ENCODE measurements at regions not wholly inside any gene's neighbourhood (a gene's known extent, or its start where the extent isn't known, plus 50 kb on each side); places are given as distances from the start of the nearest gene placed in this dataset.

DNA sequence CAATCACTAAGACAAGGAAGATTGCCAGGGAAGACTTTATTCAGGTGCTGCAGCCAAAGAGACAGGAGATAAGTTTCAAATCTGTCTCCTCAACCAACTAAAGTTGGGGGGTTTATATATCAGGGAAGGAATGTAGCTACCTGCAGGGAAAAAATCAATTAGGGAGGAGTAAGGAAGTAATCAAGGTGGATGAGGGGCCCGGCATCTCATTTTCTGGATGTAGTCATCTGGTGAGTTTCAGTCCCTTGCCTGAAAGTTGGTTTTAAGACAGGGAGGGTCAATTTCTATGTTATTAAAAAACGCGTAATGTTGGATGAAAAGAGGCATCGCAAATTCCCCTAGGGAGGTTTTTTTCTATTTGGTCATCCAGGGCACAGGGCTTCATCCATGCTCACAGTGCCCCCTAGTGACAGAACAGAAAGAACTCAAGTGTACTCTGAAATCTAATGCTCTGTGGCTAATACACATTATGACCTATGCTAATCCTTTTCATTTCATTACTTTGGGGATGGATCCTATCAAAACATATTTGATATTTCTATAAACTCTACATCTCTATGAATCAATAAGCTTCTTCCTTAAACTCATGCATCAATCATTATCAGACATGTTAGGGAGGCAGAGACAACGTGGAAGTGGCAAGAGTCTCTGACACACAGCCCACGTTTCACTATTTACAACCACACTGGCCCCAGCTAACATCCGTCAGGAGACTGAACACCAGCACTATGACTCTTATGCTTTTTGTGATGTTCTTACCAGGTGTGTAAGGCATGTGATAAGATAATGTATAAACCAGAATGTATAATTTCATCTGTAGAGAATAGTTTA lies 1577.0 kb upstream of the TENM3 start:
- no peak overlapping the region for H3K27ac ChIP-seq
- H3K36me3 ChIP-seq: no peaks in the 10 kb centered on the region
- ATAC-seq (peak; percentile 67), DNase-seq (no peak)
- TF ChIP-seq, protein P1, sequence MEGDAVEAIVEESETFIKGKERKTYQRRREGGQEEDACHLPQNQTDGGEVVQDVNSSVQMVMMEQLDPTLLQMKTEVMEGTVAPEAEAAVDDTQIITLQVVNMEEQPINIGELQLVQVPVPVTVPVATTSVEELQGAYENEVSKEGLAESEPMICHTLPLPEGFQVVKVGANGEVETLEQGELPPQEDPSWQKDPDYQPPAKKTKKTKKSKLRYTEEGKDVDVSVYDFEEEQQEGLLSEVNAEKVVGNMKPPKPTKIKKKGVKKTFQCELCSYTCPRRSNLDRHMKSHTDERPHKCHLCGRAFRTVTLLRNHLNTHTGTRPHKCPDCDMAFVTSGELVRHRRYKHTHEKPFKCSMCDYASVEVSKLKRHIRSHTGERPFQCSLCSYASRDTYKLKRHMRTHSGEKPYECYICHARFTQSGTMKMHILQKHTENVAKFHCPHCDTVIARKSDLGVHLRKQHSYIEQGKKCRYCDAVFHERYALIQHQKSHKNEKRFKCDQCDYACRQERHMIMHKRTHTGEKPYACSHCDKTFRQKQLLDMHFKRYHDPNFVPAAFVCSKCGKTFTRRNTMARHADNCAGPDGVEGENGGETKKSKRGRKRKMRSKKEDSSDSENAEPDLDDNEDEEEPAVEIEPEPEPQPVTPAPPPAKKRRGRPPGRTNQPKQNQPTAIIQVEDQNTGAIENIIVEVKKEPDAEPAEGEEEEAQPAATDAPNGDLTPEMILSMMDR (IDR thresholded peaks at IDR 0.05): peak; percentile 54
- intact Hi-C loops (cut with DNase I): no loop called here
- no peaks in the 10 kb centered on the region for H3K27me3 ChIP-seq
- H3K4me3 ChIP-seq: no peak overlapping the region
- H3K4me1 ChIP-seq: no peaks in the 10 kb centered on the region
- no peaks in the 10 kb centered on the region for H3K9me3 ChIP-seq

DNA sequence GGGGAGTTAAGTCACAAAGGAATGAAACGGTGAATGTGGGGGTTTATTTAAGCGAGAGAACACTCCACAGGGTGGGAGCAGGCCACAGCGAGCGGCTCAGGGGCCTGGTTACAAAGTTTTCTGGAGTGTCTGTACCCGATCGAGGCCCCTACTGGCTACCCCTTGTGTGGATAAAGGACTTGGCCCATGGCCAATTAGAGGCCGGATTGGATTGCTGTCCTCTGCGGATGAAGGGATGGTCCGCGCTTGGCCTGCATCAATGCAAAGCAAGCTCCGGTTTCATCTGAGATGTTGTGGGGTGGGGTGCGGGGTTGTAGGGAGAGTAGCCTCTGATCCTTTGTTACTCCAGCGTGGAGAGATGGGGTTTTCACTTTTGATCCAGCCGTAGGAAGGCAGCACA lies 1574.5 kb upstream of the TENM3 start:
- ATAC-seq (no peak), DNase-seq (no peak)
- no peaks in the 10 kb centered on the region for H3K36me3 ChIP-seq
- H3K27ac ChIP-seq: no peak overlapping the region
- TF ChIP-seq, protein P1 (IDR thresholded peaks at IDR 0.05): no peak
- H3K4me1 ChIP-seq: no peaks in the 10 kb centered on the region
- intact Hi-C loops (cut with DNase I): no loop called here
- H3K9me3 ChIP-seq: no peaks in the 10 kb centered on the region
- H3K4me3 ChIP-seq: no peak overlapping the region
- H3K27me3 ChIP-seq: no peaks in the 10 kb centered on the region

DNA sequence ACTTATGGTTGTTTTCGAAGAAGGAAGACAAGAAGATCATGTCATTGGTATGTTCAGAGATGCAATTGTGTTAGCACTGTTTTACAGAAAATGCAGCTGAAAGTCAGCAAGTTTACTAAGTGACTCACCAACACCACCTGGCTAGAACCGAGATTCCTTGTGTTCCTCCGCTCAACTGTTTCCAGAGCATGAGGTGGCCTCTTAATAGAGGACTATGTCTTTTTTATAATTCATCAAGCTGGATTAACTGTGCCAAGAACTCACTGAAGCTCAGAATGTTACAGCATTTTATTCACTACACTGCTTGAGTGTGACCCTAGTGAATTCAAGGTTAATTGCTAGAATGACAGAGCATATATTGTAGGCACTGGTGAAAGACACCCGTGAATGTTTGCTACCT lies 1573.5 kb upstream of the TENM3 start:
- TF ChIP-seq, protein P1 (IDR thresholded peaks at IDR 0.05): no peak
- no peaks in the 10 kb centered on the region for H3K27me3 ChIP-seq
- no peak overlapping the region for H3K27ac ChIP-seq
- H3K4me1 ChIP-seq: no peaks in the 10 kb centered on the region
- ATAC-seq: no peak
- no peaks in the 10 kb centered on the region for H3K36me3 ChIP-seq
- no peak for DNase-seq
- no peak overlapping the region for H3K4me3 ChIP-seq
- no peaks in the 10 kb centered on the region for H3K9me3 ChIP-seq
- intact Hi-C loops (cut with DNase I): no loop called here

DNA sequence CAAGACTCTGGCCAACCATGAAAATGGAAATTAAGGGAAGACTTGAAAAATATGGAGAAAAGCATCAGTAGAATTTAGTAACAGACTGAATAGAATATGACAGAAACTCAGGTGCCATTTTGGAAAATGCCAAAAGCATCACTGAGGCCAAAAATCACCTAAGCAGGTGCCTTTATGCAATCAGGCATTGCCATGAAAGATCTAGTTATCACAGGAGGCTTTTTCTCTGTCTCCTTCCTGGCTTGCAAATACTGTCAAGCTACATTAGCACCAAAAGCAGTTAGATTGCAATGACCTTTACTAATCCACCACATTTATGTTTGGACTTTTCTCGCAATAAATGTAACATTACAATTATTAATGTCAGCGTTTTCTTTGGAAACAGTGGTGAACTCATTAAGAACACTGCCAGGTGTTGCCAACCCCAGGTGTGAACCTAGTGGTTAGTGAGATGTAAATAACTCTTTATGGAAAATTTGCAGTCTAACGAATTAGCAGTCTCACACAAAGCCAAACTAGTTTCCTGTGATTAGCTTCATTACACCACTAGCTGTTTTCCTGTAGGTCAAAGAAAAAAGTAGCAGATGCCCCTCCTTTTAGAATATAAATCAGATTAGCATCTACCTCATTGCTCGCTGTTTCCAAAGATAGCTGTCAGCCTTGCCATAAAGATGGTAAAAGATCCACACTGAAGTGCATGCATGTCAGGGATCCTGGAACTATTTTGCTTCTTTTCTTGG lies 1568.4 kb upstream of the TENM3 start:
- Histone ChIP-seq H3K9me3 (no peaks in the 10 kb centered on the region), H3K27me3 (no peaks in the 10 kb centered on the region), H3K27ac (no peak overlapping the region), H3K4me3 (no peak overlapping the region), H3K36me3 (no peaks in the 10 kb centered on the region), H3K4me1 (no peaks in the 10 kb centered on the region)
- DNase-seq: no peak
- no peak for ATAC-seq
- TF ChIP-seq, protein P1 (IDR thresholded peaks at IDR 0.05): no peak
- intact Hi-C loops (cut with DNase I): no loop called here

DNA sequence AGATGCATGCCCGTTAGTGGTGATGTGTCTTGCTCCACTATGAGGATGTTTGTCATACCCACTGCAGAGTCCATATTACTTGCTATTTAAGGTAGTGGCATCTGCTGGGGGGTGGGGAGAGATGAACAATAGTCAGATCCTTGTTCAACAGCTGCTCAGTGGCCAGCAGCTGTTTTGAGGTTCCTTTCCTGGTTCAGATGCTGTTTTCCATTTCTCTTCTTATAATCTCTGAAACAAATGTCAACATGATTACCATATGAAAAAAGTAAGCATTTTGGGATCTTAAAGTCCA lies 1567.9 kb upstream of the TENM3 start:
- no peaks in the 10 kb centered on the region for H3K9me3 ChIP-seq
- H3K36me3 ChIP-seq: no peaks in the 10 kb centered on the region
- DNase-seq: no peak
- no peak overlapping the region for H3K4me3 ChIP-seq
- H3K4me1 ChIP-seq: no peaks in the 10 kb centered on the region
- no peaks in the 10 kb centered on the region for H3K27me3 ChIP-seq
- TF ChIP-seq, protein P1 (IDR thresholded peaks at IDR 0.05): no peak
- no peak for ATAC-seq
- no peak overlapping the region for H3K27ac ChIP-seq
- intact Hi-C loops (cut with DNase I): no loop called here
